Osteoblast (primary cell): ENCODE measurements at regions not wholly inside any gene's neighbourhood (a gene's known extent, or its start where the extent isn't known, plus 50 kb on each side); places are given as distances from the start of the nearest gene placed in this dataset.

Experiments
- DNase-seq: peaks from one replicate; pipeline ENCODE4 v3.0.0; 2011; ENCODE audit warnings: low spot score, mixed read lengths; ENCODE audit not compliant: insufficient read length; ENCODE audit errors: missing footprints
- H2AFZ ChIP-seq: 2 replicates; pipeline ENCODE4 v1.6.0; 2011; ENCODE audit warnings: mild to moderate bottlenecking, low read length
- H3K27ac ChIP-seq: 2 replicates; pipeline ENCODE4 v1.5.1; 2011; ENCODE audit warnings: mild to moderate bottlenecking, low read depth, low read length, moderate library complexity
- H3K27me3 ChIP-seq: 2 replicates; pipeline ENCODE4 v1.6.0; 2012; ENCODE audit warnings: mild to moderate bottlenecking, control low read depth, inconsistent platforms, low read length, moderate library complexity; ENCODE audit not compliant: insufficient read depth
- H3K36me3 ChIP-seq: 2 replicates; pipeline ENCODE4 v1.5.1; 2011; ENCODE audit warnings: mild to moderate bottlenecking, low read length, control low read depth, moderate library complexity; ENCODE audit not compliant: insufficient read depth
- H3K4me1 ChIP-seq: 2 replicates; pipeline ENCODE4 v1.5.1; 2011; ENCODE audit warnings: mild to moderate bottlenecking, low read length, control low read depth, moderate library complexity; ENCODE audit not compliant: insufficient read depth
- H3K4me2 ChIP-seq: 2 replicates; pipeline ENCODE4 v1.6.0; 2011; ENCODE audit warnings: mild to moderate bottlenecking, low read length; ENCODE audit not compliant: insufficient read depth
- H3K4me3 ChIP-seq: fragments of 200-600 bp; sonication (generic); 3 replicates; pipeline ENCODE4 v1.5.1; 2012; ENCODE audit warnings: mild to moderate bottlenecking, low read length, inconsistent platforms; ENCODE audit not compliant: insufficient read depth
- H3K79me2 ChIP-seq: 2 replicates; pipeline ENCODE4 v1.6.0; 2012; ENCODE audit warnings: mild to moderate bottlenecking, low read length, control low read depth, inconsistent platforms; ENCODE audit not compliant: insufficient read depth
- H3K9me3 ChIP-seq: 2 replicates; pipeline ENCODE4 v1.5.1; 2011; ENCODE audit warnings: low read depth, low read length, control low read depth
- H4K20me1 ChIP-seq: 2 replicates; pipeline ENCODE4 v1.6.0; 2012; ENCODE audit warnings: mild to moderate bottlenecking, low read length, control low read depth; ENCODE audit not compliant: insufficient read depth
- CTCF ChIP-seq: IDR thresholded peaks from 2 replicates; pipeline ENCODE4 v1.5.1; 2011; ENCODE audit warnings: mild to moderate bottlenecking, low read depth, low read length, moderate library complexity; ENCODE audit errors: extremely low read depth

GRCh38 chr5:58318468-58318867, 141.4 kb downstream of the PLK2 start:
- no peaks in the 10 kb centered on the region for H3K79me2 ChIP-seq
- H2AFZ ChIP-seq = no peak overlapping the region
- no peak overlapping the region for H3K27ac ChIP-seq
- no peak overlapping the region for H3K4me2 ChIP-seq
- H3K36me3 ChIP-seq = no peaks in the 10 kb centered on the region
- no peak overlapping the region for H3K4me3 ChIP-seq
- H3K9me3 ChIP-seq = no peaks in the 10 kb centered on the region
- no peak for DNase-seq
- H3K4me1 ChIP-seq = peaks cover 13% of the 10 kb centered on the region
- no peaks in the 10 kb centered on the region for H4K20me1 ChIP-seq
- no peak for TF ChIP-seq CTCF
- H3K27me3 ChIP-seq = no peaks in the 10 kb centered on the region

GRCh38 chr5:58317808-58318207, 142.1 kb downstream of the PLK2 start:
- Histone ChIP-seq H3K9me3 (no peaks in the 10 kb centered on the region), H3K27ac (no peak overlapping the region), H3K4me2 (no peak overlapping the region), H3K79me2 (no peaks in the 10 kb centered on the region), H3K36me3 (no peaks in the 10 kb centered on the region), H3K4me3 (no peak overlapping the region), H3K27me3 (no peaks in the 10 kb centered on the region), H4K20me1 (no peaks in the 10 kb centered on the region), H2AFZ (no peak overlapping the region), H3K4me1 (peaks cover 9% of the 10 kb centered on the region)
- TF ChIP-seq CTCF = no peak
- no peak for DNase-seq

GRCh38 chr5:58317009-58317408, 142.9 kb downstream of the PLK2 start:
- no peaks in the 10 kb centered on the region for H4K20me1 ChIP-seq
- H3K4me1 ChIP-seq = peaks cover 6% of the 10 kb centered on the region
- H3K9me3 ChIP-seq = no peaks in the 10 kb centered on the region
- no peak overlapping the region for H3K4me2 ChIP-seq
- H3K4me3 ChIP-seq = no peak overlapping the region
- no peak for DNase-seq
- H3K27ac ChIP-seq = no peak overlapping the region
- H2AFZ ChIP-seq = peak overlapping the region; percentile 26
- no peaks in the 10 kb centered on the region for H3K27me3 ChIP-seq
- H3K79me2 ChIP-seq = no peaks in the 10 kb centered on the region
- H3K36me3 ChIP-seq = no peaks in the 10 kb centered on the region
- TF ChIP-seq CTCF = no peak

- no peak for DNase-seq
- Histone ChIP-seq H3K27me3 (no peaks in the 10 kb centered on the region), H3K9me3 (no peaks in the 10 kb centered on the region), H3K27ac (no peak overlapping the region), H3K4me2 (no peak overlapping the region), H3K36me3 (no peaks in the 10 kb centered on the region), H3K79me2 (no peaks in the 10 kb centered on the region), H3K4me1 (peaks cover 6% of the 10 kb centered on the region), H2AFZ (no peak overlapping the region), H3K4me3 (no peak overlapping the region), H4K20me1 (no peaks in the 10 kb centered on the region)
- TF ChIP-seq CTCF = no peak
Measured at GRCh38 chr5:58315794-58316193, 144.1 kb downstream of the PLK2 start.
